GM18519 (cell line): ENCODE measurements at regions not wholly inside any gene's neighbourhood (a gene's known extent, or its start where the extent isn't known, plus 50 kb on each side); places are given as distances from the start of the nearest gene placed in this dataset.

Experiments
- ATAC-seq: cut with Tn5 transposase; IDR thresholded peaks from one replicate; pipeline ENCODE4 v1.9.1; 2021; ENCODE audit warnings: mild to moderate bottlenecking, moderate library complexity; ENCODE audit not compliant: unreplicated experiment, low FRiP score

DNA sequence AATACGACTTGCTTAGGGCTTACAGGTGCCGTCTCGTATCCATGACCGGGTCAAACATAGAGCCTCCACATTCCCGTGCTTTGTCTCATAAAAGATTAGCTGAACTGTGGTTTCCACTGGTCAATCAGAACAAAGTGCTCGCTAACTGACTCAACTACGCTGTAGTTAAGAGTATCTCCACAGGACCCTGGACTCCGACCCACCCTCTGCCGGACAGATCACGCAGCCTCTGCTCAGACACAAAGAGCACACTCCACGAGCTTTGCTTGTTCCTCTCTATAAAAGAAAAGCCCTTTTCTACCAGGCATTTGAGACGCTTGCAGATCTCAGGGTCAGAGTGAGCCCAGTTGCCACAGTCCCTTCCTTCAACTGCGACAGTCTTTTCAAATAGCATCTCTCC is 298.7 kb upstream of the CDH4 start:
- ATAC-seq = no peak

DNA sequence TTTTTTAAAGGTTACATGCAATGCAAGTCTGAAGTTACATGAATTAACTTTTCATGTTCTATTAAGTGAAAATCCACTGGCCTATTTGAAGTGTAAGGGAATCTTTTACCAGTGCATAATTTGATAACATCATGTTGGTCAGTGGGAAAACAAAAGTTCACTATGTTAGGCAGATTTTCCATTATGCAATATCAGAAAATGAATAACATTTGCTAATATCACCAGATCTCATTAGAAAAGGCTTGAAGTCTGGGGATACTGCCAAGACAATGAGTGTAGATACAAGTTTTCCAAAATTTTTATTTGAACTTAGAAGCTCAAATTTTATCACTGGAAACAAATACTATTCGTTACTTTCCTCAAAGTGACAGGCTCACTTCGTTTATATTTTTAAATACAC is 296.4 kb upstream of the CDH4 start:
- ATAC-seq = no peak

DNA sequence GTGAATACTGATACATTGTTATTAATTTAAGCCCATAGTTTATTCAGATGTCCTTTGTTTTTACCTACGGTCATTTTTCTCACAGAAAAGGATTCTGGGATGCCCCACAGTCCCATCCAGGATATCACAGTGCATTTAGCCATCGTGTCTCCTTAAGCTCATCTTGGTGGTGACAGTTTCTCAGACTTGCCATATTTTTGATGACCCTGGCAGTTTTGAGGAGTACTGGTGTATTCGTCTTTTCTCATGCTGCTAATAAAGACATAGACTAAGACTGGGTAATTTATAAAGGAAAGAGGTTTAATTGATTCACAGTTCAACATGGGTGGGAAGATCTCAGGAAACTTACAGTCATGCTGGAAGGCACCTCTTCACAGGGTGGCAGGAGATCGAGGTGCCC is 295.9 kb upstream of the CDH4 start:
- no peak for ATAC-seq

DNA sequence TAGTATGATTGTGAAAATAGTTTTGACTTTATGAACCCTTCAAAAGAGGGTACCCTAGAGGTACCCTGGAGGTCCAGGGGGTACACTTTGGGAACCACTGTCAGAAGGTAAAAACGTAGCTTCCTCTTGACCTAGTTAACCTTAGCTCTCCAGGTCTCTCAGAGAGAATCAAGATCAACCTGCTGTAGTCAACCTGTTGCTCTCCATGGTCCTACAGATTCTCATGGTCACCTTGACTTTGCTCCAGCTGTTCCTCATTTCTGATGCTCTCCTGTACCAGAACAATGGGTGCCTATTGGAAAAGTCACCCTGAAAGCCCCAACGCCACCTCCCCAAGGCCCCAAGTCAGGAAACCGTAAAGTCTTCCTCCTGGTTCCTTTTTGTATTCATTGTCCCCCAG is 294.4 kb upstream of the CDH4 start:
- ATAC-seq = no peak

DNA sequence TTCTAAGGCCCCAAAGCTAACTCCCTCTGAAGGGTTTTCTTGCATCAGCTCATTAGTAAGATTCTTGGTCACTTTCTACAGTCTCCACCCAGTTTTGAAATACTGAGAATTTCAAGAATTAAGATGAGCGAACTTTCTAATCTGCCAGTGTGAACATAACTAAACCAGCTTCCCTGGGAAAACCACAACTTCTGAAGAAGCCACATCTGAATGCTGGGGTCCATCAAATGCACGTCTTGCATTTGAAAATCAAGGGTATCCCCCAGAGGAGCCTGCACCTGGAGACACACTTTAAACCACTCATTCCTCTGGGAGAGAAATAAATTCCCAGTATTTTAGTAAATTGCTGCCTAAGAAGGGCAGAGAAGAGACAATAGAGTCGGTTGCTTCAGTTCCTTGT is 292.1 kb upstream of the CDH4 start:
- no peak for ATAC-seq

DNA sequence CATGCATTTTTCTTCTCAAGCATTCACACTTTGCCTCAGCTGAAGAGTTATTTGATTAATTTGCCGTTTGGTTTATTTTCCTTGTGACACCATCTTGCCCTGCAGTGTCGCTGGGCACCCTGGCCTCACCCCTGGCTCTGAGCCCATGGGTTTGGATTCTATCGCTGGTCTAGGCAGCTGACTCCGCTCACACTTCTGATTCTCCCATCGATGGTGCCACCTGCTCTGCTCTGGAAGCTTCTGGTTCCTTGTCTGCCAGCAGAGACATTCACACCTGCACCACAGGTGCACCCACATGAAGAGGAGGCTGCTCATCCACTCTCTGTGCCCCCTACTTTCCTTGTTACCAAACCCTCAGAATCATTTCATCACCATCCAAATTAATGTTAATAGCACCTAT is 291.6 kb upstream of the CDH4 start:
- ATAC-seq = no peak

DNA sequence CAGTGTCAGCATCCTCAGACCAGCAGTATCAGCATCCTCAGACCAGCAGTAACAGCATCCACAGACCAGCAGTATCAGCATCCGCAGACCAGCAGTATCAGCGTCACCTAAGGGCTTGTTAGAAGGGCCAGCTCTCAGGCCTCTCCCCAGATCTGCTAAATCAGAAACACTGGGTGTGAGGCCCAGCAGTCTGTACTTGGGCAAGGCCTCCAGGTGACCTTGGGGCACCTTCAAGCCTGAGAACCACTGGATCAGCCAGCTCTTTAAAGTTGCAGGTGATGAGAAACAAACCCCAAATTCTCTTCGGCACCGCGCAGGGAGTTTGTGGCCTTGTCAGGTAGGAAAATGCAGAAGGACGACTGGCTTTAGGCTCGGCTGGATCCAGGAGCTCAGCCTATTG is 290.5 kb upstream of the CDH4 start:
- no peak for ATAC-seq

DNA sequence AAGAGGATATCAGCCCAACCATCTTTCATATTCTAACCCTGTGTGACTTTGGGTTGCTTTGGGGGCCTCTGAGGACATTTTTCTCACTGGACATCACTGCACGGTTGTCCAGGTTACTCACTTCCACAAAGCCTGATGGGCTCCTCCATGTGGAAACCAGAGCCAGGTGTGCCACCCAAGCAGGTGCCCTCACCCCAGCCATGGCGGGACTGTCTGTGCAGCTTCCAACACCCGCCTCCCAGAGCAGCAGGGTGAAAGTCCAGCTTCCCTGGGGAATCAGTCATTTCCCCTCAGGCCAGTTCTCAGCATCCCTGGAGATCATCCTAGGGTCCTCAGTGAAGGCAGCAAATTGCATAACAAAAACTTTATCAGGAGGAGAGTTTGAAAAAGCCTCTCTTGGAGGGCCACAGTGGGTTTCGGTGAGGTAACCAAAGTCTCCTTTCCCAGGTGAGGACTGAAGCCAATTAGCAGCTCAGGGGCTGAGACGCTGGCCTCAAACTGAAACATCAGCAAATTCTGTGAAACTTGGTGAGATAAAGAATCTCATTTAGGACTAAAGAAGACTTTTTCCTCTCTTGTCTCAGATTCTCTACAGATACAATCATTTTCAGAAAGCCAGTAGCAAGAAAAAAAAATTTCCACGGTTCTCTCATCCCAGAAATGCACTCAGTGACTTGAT is 289.6 kb upstream of the CDH4 start:
- ATAC-seq = no peak

DNA sequence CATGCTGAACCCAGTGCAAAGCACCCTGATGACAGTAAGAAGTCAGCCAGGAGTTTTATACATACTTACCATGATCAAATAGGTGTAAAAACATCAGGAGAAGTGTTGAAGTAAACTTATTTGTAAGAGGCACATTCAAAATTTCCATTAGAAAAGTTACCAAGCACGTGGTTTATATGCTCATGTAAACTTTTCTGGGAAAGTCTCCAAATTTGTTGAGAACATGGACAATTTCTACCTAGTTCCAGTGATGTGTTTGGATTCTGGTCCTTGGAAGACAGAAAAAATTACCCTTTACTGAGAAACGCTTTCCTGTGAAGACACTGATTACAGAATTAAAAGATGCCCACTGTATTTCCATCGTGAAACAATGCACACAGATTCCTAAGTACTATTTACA is 288.9 kb upstream of the CDH4 start:
- ATAC-seq = no peak

DNA sequence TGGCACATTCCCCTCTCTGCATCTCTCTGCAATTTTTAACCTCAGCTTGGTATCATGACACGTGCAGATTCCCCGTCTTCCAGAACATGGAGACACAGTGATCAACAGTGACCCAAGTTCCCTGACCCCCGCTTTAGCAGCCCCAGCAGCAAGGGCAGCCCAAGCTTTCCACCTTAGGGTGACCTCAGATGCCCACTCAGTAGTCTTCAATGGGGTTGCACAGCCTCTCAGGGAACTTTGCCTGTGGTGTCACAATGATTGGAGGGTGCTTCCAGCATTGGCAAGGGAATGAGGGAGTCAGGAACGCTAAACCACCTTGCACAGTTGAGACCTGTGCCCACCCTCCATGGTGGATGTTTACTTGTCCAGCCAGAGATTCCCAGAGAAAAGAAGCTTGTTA is 287.1 kb upstream of the CDH4 start:
- ATAC-seq = no peak

DNA sequence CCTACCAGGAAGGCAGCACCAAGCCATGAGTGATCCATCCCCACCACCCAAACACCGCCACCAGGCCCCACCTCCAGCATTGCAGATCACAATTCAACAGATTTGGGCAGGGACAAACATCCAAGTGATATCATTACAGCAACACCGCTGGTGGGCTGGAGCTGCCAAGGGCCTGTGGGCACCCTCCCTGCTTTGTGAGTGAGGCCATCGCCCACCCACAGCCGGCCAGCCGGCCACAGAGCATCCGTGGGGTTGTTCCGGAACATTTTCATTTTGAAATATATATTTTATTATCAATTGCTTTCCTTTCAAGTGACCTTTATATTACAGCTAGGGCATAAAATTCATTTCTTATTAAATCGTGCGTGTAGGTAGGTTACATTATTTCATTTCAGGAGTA is 286.0 kb upstream of the CDH4 start:
- no peak for ATAC-seq

DNA sequence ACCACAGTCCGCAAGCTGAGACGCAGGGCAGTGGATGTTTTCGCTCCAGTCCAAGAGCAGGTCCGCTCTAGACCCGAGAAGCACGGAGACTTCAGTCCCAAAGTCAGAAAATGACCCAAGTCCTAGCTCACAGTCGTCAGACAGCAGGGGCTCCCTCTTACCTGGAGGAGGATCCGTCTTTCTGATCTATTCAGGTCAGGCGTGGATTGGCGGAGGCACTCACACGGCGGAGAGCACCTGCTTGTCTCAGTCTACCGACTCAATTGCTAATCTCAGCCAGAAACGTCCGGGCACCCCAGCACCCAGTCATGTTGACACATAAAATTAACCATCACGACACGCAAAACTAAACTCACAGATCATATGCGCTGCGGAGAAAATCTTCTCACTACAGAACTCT is 285.3 kb upstream of the CDH4 start:
- no peak for ATAC-seq

DNA sequence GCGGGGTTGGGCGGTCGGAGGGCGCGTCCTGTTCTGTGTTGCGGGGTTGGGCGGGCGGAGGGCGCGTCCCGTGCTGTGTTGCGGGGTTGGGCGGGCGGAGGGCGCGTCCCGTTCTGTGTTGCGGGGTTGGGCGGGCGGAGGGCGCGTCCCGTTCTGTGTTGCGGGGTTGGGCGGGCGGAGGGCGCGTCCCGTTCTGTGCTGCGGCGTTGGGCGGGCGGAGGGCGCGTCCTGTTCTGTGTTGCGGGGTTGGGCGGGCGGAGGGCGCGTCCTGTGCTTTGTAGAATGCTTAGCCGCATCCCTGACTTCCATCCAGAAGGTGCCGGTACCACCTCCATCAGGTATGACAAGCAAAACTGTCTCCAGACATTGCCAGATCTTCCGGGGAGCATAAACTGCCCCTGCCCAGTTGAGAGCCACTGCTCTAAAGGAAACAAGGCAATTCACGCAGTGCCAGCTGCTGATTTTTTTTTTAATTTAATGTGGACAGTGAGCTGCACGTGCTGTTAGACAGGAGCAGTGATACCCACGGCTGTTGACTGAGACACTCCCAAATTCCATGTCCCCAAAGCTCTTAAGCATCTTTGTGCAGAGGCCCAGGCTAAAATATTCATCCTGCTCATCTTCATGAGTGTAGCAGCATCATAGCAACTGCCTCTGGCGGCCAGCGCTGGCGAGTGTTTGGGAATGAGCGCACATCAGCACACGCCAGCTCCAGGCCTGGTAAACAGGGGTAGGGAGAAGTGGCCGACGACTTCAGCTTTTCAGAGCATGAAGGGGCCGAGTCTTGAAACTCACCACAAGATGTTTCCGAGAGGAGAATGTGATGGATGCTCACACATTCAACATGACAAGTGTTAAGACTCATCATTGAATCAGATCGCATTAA is 284.4 kb upstream of the CDH4 start:
- ATAC-seq = no peak

DNA sequence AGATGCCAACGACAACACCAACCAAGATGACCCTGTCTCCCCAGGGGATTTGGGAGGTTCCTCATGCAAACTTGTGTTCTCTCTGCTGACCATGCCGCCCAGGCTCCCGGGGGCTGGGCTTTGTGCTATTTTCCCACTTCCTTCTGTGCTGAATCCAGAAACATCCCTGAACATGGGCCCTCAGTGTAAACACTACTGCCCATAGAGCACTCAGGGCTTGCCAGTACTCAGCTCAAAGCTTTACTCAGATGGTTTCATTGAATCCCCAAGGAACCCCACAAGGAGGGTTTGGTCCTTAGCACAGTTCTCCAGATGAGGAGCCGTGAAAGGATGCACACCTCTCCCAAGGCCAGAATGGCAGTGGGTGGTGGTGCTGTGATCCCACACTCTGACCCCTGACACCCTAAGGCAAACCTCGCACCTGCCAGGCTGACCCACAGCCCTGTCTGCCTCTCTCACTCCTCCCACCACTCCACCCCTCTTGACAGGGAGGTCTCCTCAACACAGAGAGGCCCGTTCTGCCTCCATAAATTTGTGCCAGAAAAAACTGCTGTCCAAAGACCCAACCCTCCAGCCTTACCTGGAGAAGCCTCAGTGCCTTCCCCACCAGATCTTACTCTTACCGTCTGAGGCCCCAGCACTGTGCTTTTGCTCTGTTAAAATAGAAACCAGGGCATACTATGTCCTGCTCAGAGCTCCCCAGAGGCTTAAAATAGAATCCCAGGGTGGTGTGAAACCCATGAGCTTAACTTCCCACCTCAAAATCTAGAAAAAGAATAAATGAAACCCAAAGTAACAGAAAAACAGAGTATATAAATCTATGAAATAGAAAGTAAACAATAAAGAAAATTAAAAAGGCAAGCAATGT is 283.0 kb upstream of the CDH4 start:
- no peak for ATAC-seq

DNA sequence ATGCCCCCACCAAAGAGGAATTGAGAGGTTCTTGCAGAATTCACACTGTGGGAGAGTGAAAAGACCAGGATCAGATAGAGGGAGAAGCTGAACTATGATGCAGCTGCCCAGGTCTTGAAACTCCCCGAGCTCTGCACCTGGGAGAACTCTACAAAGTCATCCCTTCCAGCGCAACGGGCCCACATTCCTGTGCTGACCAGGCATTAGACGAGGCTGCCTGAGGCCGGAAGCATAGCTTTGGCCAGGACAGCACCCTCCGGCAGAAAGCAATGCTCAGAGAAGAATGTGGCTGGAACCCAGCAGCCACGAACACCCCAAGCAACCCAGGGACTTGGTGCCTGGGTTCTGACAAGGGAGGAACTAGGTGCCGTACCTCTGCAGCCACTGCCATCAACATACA is 281.5 kb upstream of the CDH4 start:
- no peak for ATAC-seq

DNA sequence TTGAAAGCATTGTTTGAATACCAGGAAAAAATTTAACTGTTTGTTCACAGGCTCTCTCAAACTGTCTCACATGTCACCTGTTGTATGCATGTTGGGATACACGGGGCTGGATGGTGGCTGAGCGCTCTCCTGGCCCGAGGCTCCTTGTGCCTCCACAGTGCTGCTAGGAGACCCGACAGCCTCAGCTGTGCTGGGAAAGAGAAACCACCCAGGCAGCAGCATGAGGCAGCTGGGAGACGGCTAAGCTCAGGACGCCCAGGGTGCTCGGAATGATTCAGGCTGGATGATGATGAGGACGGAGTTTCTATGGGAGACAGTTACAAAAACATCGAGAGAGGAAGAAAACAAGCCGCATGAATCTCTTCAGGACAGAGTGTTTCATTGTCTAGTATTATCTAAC is 278.0 kb upstream of the CDH4 start:
- no peak for ATAC-seq

DNA sequence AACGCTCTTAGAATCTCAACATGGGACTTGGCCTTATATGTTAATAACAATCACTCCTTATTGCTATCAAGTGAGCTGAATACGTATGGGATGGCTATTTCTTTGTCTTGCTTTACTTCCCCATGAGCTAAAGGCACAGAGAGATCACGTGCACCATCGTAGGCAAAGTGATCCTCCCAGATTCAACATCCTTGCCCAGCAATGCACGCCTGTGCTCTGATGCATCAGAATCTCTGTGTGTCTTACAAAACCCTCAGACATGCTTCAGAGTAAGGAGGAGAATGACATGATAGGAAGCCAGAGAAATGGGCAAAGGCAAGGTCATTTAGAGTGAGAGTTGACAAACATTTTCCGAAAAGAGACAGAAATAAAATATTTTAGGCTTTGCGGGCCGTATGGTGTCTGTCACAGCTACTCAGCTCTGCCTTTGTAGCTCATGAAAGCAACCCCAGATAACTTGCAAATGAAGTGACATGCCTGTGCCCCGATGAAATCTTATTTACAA is 277.6 kb upstream of the CDH4 start:
- ATAC-seq = no peak

DNA sequence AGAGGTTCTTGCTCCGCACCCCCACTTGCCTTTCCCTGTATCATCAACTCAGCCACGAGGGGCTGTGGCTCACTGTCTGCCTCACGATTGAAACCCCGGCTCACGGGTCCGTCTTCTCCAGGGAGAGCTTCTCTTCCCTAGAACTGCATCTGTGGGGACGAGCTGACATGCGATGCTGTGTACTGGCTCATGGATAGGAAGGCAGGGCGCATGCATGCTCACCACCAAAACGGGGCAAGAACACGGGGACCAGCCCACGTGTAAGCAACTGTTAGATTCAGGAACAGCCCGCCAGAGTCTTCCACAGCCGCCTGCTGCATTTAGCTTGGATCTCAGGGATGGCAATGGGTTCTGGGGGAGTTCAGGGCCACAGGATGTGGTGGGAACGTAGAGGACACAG is 275.9 kb upstream of the CDH4 start:
- no peak for ATAC-seq

DNA sequence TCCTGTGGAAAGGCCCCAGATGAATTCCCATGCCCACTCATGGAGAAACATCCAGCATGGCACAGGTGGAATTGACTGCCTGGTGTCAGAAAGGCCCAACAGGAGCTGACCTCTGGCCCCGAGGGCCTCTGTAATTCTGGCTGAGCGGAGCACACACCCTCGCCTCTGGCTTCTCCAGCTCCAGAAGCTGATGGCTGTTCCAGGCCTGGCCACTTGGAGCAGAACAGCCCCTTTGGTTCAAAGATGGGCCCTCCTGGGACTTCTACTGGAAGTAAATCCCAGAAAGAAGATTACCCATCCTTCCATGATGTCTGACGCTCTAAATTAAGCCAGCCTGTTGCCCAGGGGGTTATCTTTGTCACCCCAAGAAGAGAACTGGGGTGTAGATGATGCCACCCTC is 275.1 kb upstream of the CDH4 start:
- ATAC-seq = no peak

DNA sequence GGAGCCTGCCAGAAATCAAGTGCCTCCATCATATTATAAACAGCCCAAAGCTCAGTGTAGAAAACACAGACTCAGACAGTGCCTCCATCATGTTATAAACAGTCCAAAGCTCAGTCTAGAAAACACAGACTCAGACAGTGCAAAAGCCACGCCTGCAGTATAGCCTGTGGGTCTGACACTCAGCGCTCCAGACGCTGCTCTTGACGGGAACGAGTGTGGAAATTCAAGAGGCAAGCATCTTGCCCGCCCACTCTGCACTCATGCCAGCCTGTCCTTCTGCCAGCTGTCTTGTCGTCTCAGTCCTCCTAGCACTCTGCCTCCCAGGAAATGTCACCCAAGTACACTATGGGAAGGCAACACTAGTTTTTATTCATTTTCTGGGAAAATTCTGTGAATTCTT is 274.2 kb upstream of the CDH4 start:
- no peak for ATAC-seq

DNA sequence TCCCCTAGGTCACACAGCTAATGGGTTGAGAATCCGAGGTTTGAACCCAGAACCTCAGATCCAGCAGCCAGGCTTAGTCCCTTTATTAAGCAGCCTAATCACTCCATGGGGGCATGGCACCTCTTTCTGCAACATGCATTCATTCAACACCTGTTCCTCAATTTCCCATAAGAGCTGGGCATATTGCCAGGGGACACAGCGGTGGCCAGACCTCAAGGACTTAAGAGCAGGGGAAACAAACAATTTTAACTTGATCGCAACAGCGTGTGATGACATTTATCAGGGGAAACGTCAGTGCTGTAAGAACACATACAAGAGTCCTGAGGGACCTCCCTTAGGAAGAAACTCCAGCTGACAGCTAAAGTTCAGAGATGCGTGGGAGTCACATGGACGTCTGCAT is 267.4 kb upstream of the CDH4 start:
- ATAC-seq = no peak
